ENCODE measurements at regions not wholly inside any gene's neighbourhood (a gene's known extent, or its start where the extent isn't known, plus 50 kb on each side); places are given as distances from the start of the nearest gene placed in this dataset.

- TF ChIP-seq MAX (IDR thresholded peaks at IDR 0.05; ENCODE audit: insufficient read depth, insufficient read length) (no peak), CTCF (IDR thresholded peaks at IDR 0.05; ENCODE audit: extremely low read depth in 1 of 2, insufficient read depth in 1 of 2, low read depth in 1 of 2, low read length in 2 of 2) (no peak), EZH2 (IDR thresholded peaks at IDR 0.05; ENCODE audit: borderline replicate concordance, low read depth, low read length, severe bottlenecking) (no peak), JUN (IDR thresholded peaks at IDR 0.05; ENCODE audit: borderline replicate concordance, insufficient read depth, insufficient read length, low read depth) (no peak), POLR2A (IDR thresholded peaks at IDR 0.05; ENCODE audit: low read depth, low read length) (no peak), POLR2AphosphoS5 (IDR thresholded peaks at IDR 0.05; ENCODE audit: insufficient read depth, low read depth, low read length) (no peak), FOS (IDR thresholded peaks at IDR 0.05; ENCODE audit: borderline replicate concordance, insufficient read depth, low read length) (no peak), MYC (IDR thresholded peaks at IDR 0.05; ENCODE audit: low read depth, low read length) (no peak)
Observed at GRCh38 chr1:104196136-104196535, 446.4 kb downstream of the AMY1C start.

Data from endothelial cell of umbilical vein (primary cell).